ENCODE measurements at regions not wholly inside any gene's neighbourhood (a gene's known extent, or its start where the extent isn't known, plus 50 kb on each side); places are given as distances from the start of the nearest gene placed in this dataset.

GRCh38 chr12:89901319-89901718 is 192.7 kb upstream of the ATP2B1 start:
- no peaks in the 10 kb centered on the region for H3K27me3 Mint-ChIP-seq (ENCODE audit: low read depth)
- DNase-seq (no peak), ATAC-seq (no peak)
- H3K36me3 Mint-ChIP-seq (ENCODE audit: insufficient read depth) = peaks cover 3% of the 10 kb centered on the region
- peaks cover 9% of the 10 kb centered on the region for H3K4me1 Mint-ChIP-seq (ENCODE audit: low read depth)
- no peaks in the 10 kb centered on the region for H3K9me3 Mint-ChIP-seq
- H3K4me3 Mint-ChIP-seq = no peak overlapping the region

- H3K4me3 Mint-ChIP-seq = no peak overlapping the region
- ATAC-seq (no peak), DNase-seq (no peak)
- no peaks in the 10 kb centered on the region for H3K9me3 Mint-ChIP-seq
- peaks cover 12% of the 10 kb centered on the region for H3K4me1 Mint-ChIP-seq (ENCODE audit: low read depth)
- H3K27me3 Mint-ChIP-seq (ENCODE audit: low read depth) = no peaks in the 10 kb centered on the region
- H3K36me3 Mint-ChIP-seq (ENCODE audit: insufficient read depth) = peaks cover 3% of the 10 kb centered on the region
These were observed 191.0 kb upstream of the ATP2B1 start for GRCh38 chr12:89899651-89900050.

- no peak for ATAC-seq
- no peaks in the 10 kb centered on the region for H3K27me3 Mint-ChIP-seq (ENCODE audit: low read depth)
- peaks cover 25% of the 10 kb centered on the region for H3K4me1 Mint-ChIP-seq (ENCODE audit: low read depth)
- H3K9me3 Mint-ChIP-seq = no peaks in the 10 kb centered on the region
- no peak for DNase-seq
- no peaks in the 10 kb centered on the region for H3K36me3 Mint-ChIP-seq (ENCODE audit: insufficient read depth)
- no peak overlapping the region for H3K4me3 Mint-ChIP-seq
These were observed 187.0 kb upstream of the ATP2B1 start for GRCh38 chr12:89895591-89895990.

GRCh38 chr12:89895101-89895500 is 186.5 kb upstream of the ATP2B1 start:
- no peak overlapping the region for H3K4me3 Mint-ChIP-seq
- H3K9me3 Mint-ChIP-seq = no peaks in the 10 kb centered on the region
- peaks cover 25% of the 10 kb centered on the region for H3K4me1 Mint-ChIP-seq (ENCODE audit: low read depth)
- H3K36me3 Mint-ChIP-seq (ENCODE audit: insufficient read depth) = no peaks in the 10 kb centered on the region
- ATAC-seq (no peak), DNase-seq (no peak)
- H3K27me3 Mint-ChIP-seq (ENCODE audit: low read depth) = no peaks in the 10 kb centered on the region

GRCh38 chr12:89893972-89894706 is 185.5 kb upstream of the ATP2B1 start:
- Mint-ChIP-seq H3K27me3 (ENCODE audit: low read depth) (no peaks in the 10 kb centered on the region), H3K4me3 (no peak overlapping the region), H3K4me1 (ENCODE audit: low read depth) (peaks cover 25% of the 10 kb centered on the region), H3K9me3 (no peaks in the 10 kb centered on the region), H3K36me3 (ENCODE audit: insufficient read depth) (no peaks in the 10 kb centered on the region)
- DNase-seq (no peak), ATAC-seq (no peak)

- H3K9me3 Mint-ChIP-seq = no peaks in the 10 kb centered on the region
- ATAC-seq (no peak), DNase-seq (no peak)
- H3K27me3 Mint-ChIP-seq (ENCODE audit: low read depth) = no peaks in the 10 kb centered on the region
- peaks cover 25% of the 10 kb centered on the region for H3K4me1 Mint-ChIP-seq (ENCODE audit: low read depth)
- H3K4me3 Mint-ChIP-seq = no peak overlapping the region
- no peaks in the 10 kb centered on the region for H3K36me3 Mint-ChIP-seq (ENCODE audit: insufficient read depth)
These were observed 183.8 kb upstream of the ATP2B1 start for GRCh38 chr12:89892436-89892835.

GRCh38 chr12:89891933-89892332 is 183.3 kb upstream of the ATP2B1 start:
- no peak for ATAC-seq
- H3K9me3 Mint-ChIP-seq = no peaks in the 10 kb centered on the region

GRCh38 chr12:89890161-89890560 is 181.5 kb upstream of the ATP2B1 start:
- Mint-ChIP-seq H3K4me3 (no peak overlapping the region), H3K27me3 (ENCODE audit: low read depth) (no peaks in the 10 kb centered on the region), H3K4me1 (ENCODE audit: low read depth) (peaks cover 14% of the 10 kb centered on the region), H3K9me3 (no peaks in the 10 kb centered on the region), H3K36me3 (ENCODE audit: insufficient read depth) (no peaks in the 10 kb centered on the region)
- ATAC-seq (no peak), DNase-seq (no peak)

More at GRCh38 chr12:89891933-89892332, 183.3 kb upstream of the ATP2B1 start:
- H3K4me1 Mint-ChIP-seq (ENCODE audit: low read depth) = peaks cover 20% of the 10 kb centered on the region
- no peaks in the 10 kb centered on the region for H3K27me3 Mint-ChIP-seq (ENCODE audit: low read depth)
- DNase-seq = no peak
- no peak overlapping the region for H3K4me3 Mint-ChIP-seq
- H3K36me3 Mint-ChIP-seq (ENCODE audit: insufficient read depth) = no peaks in the 10 kb centered on the region

- ATAC-seq (no peak), DNase-seq (no peak)
- H3K27me3 Mint-ChIP-seq (ENCODE audit: low read depth) = no peaks in the 10 kb centered on the region
- H3K4me3 Mint-ChIP-seq = no peak overlapping the region
- no peaks in the 10 kb centered on the region for H3K36me3 Mint-ChIP-seq (ENCODE audit: insufficient read depth)
- H3K9me3 Mint-ChIP-seq = no peaks in the 10 kb centered on the region
- H3K4me1 Mint-ChIP-seq (ENCODE audit: low read depth) = peaks cover 11% of the 10 kb centered on the region
These were observed 180.4 kb upstream of the ATP2B1 start for GRCh38 chr12:89889062-89889461.

GRCh38 chr12:89884952-89885351 is 176.3 kb upstream of the ATP2B1 start:
- peaks cover 2% of the 10 kb centered on the region for H3K36me3 Mint-ChIP-seq (ENCODE audit: insufficient read depth)
- H3K9me3 Mint-ChIP-seq = no peaks in the 10 kb centered on the region
- no peak for ATAC-seq
- H3K27me3 Mint-ChIP-seq (ENCODE audit: low read depth) = no peaks in the 10 kb centered on the region
- peaks cover 39% of the 10 kb centered on the region for H3K4me1 Mint-ChIP-seq (ENCODE audit: low read depth)
- H3K4me3 Mint-ChIP-seq = no peak overlapping the region
- DNase-seq = no peak

- Mint-ChIP-seq H3K4me3 (no peak overlapping the region), H3K9me3 (no peaks in the 10 kb centered on the region), H3K27me3 (ENCODE audit: low read depth) (no peaks in the 10 kb centered on the region), H3K4me1 (ENCODE audit: low read depth) (peaks cover 41% of the 10 kb centered on the region), H3K36me3 (ENCODE audit: insufficient read depth) (peaks cover 2% of the 10 kb centered on the region)
- DNase-seq (no peak), ATAC-seq (no peak)
These were observed 175.8 kb upstream of the ATP2B1 start for GRCh38 chr12:89884416-89884898.

GRCh38 chr12:89883630-89884389 is 175.2 kb upstream of the ATP2B1 start:
- Mint-ChIP-seq H3K27me3 (ENCODE audit: low read depth) (no peaks in the 10 kb centered on the region), H3K36me3 (ENCODE audit: insufficient read depth) (peaks cover 2% of the 10 kb centered on the region), H3K4me1 (ENCODE audit: low read depth) (peaks cover 48% of the 10 kb centered on the region), H3K4me3 (no peak overlapping the region), H3K9me3 (no peaks in the 10 kb centered on the region)
- ATAC-seq (no peak), DNase-seq (no peak)

- Mint-ChIP-seq H3K36me3 (ENCODE audit: insufficient read depth) (peaks cover 2% of the 10 kb centered on the region), H3K4me1 (ENCODE audit: low read depth) (peaks cover 53% of the 10 kb centered on the region), H3K27me3 (ENCODE audit: low read depth) (no peaks in the 10 kb centered on the region), H3K9me3 (no peaks in the 10 kb centered on the region), H3K4me3 (no peak overlapping the region)
- ATAC-seq = no peak
- no peak for DNase-seq
These were observed 174.2 kb upstream of the ATP2B1 start for GRCh38 chr12:89882792-89883191.

- H3K4me1 Mint-ChIP-seq (ENCODE audit: low read depth) = peaks cover 53% of the 10 kb centered on the region
- no peak overlapping the region for H3K4me3 Mint-ChIP-seq
- no peak for DNase-seq
- peaks cover 2% of the 10 kb centered on the region for H3K36me3 Mint-ChIP-seq (ENCODE audit: insufficient read depth)
- H3K27me3 Mint-ChIP-seq (ENCODE audit: low read depth) = no peaks in the 10 kb centered on the region
- ATAC-seq = peak; percentile 45 to 49
- H3K9me3 Mint-ChIP-seq = no peaks in the 10 kb centered on the region
These were observed 173.4 kb upstream of the ATP2B1 start for GRCh38 chr12:89882050-89882449.
